Activated naive CD4-positive, alpha-beta T cell treated with anti-CD3 and anti-CD28 coated beads, Interleukin-2, amount 10 ng/mL, durations not matched to agents 7 days and 5 days (primary cell): ENCODE measurements at regions not wholly inside any gene's neighbourhood (a gene's known extent, or its start where the extent isn't known, plus 50 kb on each side); places are given as distances from the start of the nearest gene placed in this dataset.
"Not testable (repeated sequence)": the region's sequence is repeated elsewhere in the genome, so short reads cannot be mapped to it uniquely, and the experiment has no call there.

Experiments used
- CTCF ChIA-PET: fragments of 350-600 bp; sonication (Branson Sonifier 250); formaldehyde crosslinking; loops from one replicate; lab custom pipeline; 2021; ENCODE audit warnings: antibody characterized with exemption; lab: Charles Lee
- DNase-seq: peaks from one replicate; pipeline ENCODE4 v3.0.0-alpha.2; 2020
- H3K27ac Mint-ChIP-seq: one replicate; pipeline ENCODE4 v1.8.0; 2021; ENCODE audit warnings: mild to moderate bottlenecking, moderate library complexity, mixed read lengths
- H3K27me3 Mint-ChIP-seq: one replicate; pipeline ENCODE4 v1.8.0; 2021; ENCODE audit warnings: mild to moderate bottlenecking, mixed read lengths
- H3K36me3 Mint-ChIP-seq: one replicate; pipeline ENCODE4 v1.8.0; 2021; ENCODE audit warnings: mixed read lengths
- H3K4me1 Mint-ChIP-seq: one replicate; pipeline ENCODE4 v1.8.0; 2021; ENCODE audit warnings: mixed read lengths
- H3K4me3 Mint-ChIP-seq: one replicate; pipeline ENCODE4 v1.8.0; 2021; ENCODE audit warnings: mild to moderate bottlenecking, moderate library complexity, mixed read lengths
- H3K9me3 Mint-ChIP-seq: one replicate; pipeline ENCODE4 v1.8.0; 2021; ENCODE audit warnings: mixed read lengths

DNA sequence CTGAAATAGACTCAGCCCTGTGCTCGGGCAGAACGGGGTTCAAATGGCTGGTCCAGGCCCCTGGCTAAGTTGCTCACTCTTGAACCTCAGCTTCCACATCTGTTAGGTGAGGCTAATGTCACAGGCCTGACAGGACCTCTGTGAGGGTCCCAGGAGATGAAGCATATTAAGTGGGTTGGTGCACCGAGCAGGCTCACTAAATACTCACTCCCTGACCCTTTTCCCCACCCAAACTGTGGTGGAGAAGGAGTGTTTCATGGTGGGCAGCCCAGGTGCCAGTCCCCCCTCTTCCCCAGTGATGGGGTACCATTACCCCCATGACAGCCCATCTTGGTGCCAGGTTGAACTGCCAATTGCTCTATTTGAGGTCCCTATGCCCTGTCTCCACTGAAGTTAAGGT is 286.0 kb downstream of the MYCN start:
- CTCF ChIA-PET = no interaction called here

DNA sequence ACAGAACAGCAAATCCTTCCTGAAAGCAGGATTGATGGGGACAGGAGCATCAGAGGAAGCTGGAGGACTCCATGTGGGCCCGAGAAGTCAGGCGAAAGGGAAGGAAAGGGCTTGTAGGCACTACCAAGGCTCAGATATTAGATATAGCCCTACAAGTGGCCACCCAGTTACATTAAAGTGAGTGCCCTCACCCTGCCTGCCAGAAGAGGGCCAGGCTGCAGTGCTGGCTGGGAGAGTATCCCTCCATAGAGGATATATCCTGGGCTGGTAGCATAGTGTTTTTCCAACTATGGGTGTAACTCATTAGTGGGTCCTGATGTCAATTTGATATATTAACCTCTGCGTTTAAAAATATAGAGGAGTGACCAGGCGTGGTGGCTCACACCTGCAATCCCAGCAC is 285.2 kb downstream of the MYCN start:
- Mint-ChIP-seq H3K4me1 (no peaks in the 10 kb centered on the region), H3K4me3 (no peak overlapping the region), H3K27me3 (no peaks in the 10 kb centered on the region), H3K36me3 (no peaks in the 10 kb centered on the region), H3K9me3 (no peaks in the 10 kb centered on the region), H3K27ac (no peak overlapping the region)
- no peak for DNase-seq
- CTCF ChIA-PET = no interaction called here

More for the DNA sequence above, 286.0 kb downstream of the MYCN start:
- Mint-ChIP-seq H3K4me3 (no peak overlapping the region), H3K4me1 (no peaks in the 10 kb centered on the region), H3K9me3 (no peaks in the 10 kb centered on the region), H3K36me3 (no peaks in the 10 kb centered on the region), H3K27ac (no peak overlapping the region), H3K27me3 (no peaks in the 10 kb centered on the region)
- DNase-seq = no peak

DNA sequence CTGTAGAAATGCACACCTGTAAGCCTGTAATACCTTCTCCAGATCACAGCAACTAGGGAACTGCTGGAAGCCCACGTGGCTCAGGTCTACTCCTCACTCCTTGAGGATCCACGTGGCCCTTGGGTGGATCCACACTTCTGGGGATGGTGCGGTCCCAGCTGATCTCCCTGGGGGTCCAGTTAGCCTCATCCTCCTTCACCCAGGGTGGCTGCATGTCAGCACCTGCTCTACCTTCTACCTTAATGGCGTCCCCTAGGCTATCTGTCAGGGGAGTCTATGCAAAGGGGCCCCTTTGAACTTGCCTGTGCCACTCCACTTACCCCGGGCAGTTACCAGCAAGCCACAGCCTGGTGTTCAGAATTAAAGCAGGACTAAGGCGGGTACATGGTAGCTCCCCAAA is 284.7 kb downstream of the MYCN start:
- Mint-ChIP-seq H3K4me3 (no peak overlapping the region), H3K27me3 (no peaks in the 10 kb centered on the region), H3K4me1 (no peaks in the 10 kb centered on the region), H3K36me3 (no peaks in the 10 kb centered on the region), H3K9me3 (no peaks in the 10 kb centered on the region), H3K27ac (no peak overlapping the region)
- DNase-seq = no peak
- CTCF ChIA-PET = no interaction called here

DNA sequence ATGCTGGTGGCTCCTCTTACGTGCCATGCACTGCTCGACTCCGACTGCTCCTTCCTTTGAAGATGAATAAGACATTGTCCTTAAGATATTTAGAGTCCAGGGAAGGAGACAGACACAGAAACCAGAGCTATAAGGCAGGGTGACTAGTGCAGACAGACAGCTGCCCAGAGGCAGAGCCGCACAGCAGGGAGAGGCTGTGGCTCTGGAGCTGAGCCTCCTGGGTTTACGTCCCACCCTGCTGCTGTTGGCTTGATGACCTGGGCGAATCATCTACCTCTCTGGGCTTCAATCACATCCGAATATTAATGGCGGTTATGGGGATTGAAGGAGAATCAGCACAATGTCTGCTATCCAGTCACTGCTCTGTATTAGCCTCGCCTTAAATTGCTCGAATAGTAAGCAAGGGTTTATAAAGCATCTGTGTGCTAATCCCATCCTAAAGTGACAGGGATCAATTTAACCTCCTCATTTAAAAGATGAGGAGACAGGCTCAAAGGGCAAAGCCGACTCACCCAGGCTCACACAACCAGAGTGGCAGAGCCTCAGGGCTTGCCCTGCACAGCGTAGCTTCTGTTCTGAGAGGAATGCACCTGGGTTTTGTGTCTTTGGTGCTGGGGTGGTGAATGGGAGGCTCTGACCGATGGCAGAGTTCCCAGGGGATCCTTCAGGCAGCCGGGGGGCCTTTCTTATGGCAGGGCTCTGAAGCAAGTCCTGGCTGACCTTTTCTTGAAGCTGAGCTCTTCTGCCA is 284.1 kb downstream of the MYCN start:
- no peaks in the 10 kb centered on the region for H3K4me1 Mint-ChIP-seq
- CTCF ChIA-PET = no interaction called here
- H3K27ac Mint-ChIP-seq = no peak overlapping the region
- DNase-seq = no peak
- no peaks in the 10 kb centered on the region for H3K9me3 Mint-ChIP-seq
- no peak overlapping the region for H3K4me3 Mint-ChIP-seq
- H3K36me3 Mint-ChIP-seq = no peaks in the 10 kb centered on the region
- H3K27me3 Mint-ChIP-seq = no peaks in the 10 kb centered on the region

DNA sequence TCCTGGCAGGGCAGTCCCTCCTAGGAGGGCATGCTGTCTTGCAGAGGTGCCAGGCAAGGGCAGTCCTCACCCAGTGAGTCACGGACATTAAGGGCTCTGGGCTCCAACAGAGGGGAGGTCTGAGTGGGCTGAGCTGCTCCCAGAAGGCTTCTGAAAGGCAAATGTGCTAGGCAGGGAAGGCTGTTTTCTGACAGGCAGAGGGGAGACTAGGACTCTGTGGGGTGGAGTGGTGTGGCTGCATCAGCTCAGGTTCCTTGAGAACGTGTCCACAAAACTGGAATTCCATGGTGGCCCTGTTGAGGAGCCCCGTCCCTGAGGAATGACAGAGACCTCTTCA is 283.5 kb downstream of the MYCN start:
- DNase-seq = no peak
- Mint-ChIP-seq H3K4me1 (no peaks in the 10 kb centered on the region), H3K27me3 (no peaks in the 10 kb centered on the region), H3K36me3 (no peaks in the 10 kb centered on the region), H3K4me3 (no peak overlapping the region), H3K27ac (no peak overlapping the region), H3K9me3 (no peaks in the 10 kb centered on the region)
- CTCF ChIA-PET = no interaction called here

DNA sequence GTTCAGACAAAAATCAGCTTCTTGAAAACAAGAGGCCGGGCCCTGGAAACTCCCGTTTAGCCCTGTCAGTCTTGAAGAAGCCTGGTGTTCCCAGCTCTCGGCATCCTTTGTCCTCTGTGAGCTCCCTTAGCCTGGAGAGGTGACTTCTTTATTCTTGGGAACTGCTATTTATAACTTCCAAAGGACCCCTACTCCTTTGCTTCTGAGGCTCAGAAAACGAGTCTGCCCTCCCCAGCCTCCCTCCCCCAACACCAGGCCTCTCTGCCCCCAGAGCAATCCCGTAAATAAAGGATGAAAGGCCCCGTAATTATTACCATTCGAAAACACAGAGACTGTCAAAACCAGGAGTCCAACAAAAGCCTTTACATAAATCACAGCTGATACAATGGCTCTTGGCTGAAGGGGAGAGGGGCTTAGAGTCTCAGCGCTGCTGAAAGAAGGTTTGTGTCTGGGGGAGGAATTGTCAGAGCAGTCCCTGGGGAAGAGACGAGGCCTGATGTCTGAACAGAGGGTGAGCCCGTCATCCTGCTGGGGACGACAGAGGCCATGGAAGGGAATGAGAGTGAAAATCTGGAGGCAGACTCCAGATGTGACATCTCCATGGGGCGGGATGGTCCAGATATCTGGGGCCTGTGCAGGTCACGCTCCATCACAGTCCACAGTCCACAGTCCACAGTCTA is 283.0 kb downstream of the MYCN start:
- Mint-ChIP-seq H3K9me3 (no peaks in the 10 kb centered on the region), H3K4me1 (no peaks in the 10 kb centered on the region), H3K36me3 (no peaks in the 10 kb centered on the region), H3K27me3 (no peaks in the 10 kb centered on the region), H3K4me3 (no peak overlapping the region), H3K27ac (no peak overlapping the region)
- DNase-seq = no peak
- CTCF ChIA-PET = no interaction called here

DNA sequence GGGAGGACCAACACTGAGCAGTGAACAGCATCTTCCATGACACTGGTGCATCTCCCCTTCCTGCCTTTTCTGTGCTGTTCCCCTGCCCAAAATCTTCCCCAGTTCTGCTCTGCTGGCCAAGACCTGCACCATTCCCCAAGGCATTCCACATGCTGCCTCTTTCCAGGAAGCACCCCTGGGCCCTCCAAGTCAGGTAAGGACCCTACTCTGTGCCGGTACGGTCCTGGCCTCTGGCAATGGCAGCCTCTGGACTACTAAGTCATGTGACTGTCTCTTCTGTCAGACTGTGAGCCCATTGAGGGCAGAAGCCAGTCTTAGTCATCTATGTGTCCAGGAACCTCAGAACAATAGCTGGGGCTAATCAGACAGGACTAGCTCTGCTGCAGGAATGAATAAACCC is 282.0 kb downstream of the MYCN start:
- no peaks in the 10 kb centered on the region for H3K36me3 Mint-ChIP-seq
- CTCF ChIA-PET = no interaction called here
- no peak overlapping the region for H3K4me3 Mint-ChIP-seq
- H3K27me3 Mint-ChIP-seq = no peaks in the 10 kb centered on the region
- H3K4me1 Mint-ChIP-seq = no peaks in the 10 kb centered on the region
- no peak overlapping the region for H3K27ac Mint-ChIP-seq
- no peak for DNase-seq
- H3K9me3 Mint-ChIP-seq = no peaks in the 10 kb centered on the region

DNA sequence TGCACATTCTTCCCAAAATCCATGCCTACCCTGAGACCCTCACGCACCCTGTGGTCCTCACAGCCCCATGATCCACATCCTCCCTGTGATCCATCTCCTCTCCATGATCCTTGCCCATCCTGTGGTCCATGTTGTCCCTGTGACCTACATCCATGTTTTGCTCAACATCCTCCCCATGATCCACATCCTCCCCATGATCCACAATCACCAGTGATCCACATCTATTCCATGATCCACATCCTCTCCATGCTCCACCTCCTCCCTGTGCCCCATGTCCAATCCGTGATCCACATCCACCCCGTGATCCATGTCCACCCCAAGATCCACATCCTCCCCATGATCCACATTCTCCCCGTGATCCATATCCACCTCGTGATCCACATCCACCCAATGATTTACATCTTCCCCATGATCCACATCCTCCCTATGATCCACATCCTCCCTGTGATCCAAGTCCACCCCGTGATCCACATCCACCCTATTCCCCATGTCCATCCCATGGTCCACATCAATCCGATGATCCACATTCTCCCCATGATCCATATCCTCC is 281.2 kb downstream of the MYCN start:
- no peaks in the 10 kb centered on the region for H3K27me3 Mint-ChIP-seq
- CTCF ChIA-PET = no interaction called here
- no peaks in the 10 kb centered on the region for H3K9me3 Mint-ChIP-seq
- H3K4me3 Mint-ChIP-seq = no peak overlapping the region
- no peak overlapping the region for H3K27ac Mint-ChIP-seq
- H3K4me1 Mint-ChIP-seq = no peaks in the 10 kb centered on the region
- no peak for DNase-seq
- no peaks in the 10 kb centered on the region for H3K36me3 Mint-ChIP-seq

DNA sequence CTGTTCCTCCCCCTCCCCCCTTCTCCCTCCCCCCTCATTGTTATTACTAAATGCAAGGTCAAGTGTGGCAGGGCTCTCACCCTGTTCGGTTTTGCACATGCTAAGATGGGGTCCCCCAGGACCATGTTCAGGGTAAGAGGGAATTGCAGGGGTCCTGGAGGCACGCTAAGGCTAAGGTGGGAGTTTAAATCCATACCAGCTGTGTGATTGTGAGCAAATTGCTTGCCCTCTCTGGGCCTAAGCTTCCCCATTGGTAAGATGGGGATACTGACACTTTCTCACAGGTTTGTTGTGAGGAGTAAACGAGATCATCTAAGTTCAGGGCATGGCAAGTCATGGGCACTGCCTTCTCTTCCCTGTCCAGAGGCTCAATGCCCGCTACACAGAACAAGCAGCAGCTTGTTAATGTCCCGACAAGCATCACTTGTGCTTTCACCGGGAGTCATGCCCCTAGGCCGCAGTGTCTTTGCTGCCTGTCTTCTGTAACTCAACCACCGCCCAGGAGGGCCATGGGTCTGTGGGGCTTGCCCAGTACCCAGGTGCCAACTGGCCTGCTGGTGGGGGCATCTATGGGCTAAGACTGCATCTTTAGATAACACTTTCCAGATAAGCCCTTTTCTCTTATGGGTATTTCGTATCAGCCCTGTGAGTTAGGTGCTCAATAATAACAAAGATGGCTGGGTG is 279.1 kb downstream of the MYCN start:
- H3K27ac Mint-ChIP-seq = no peak overlapping the region
- H3K9me3 Mint-ChIP-seq = no peaks in the 10 kb centered on the region
- H3K4me1 Mint-ChIP-seq = no peaks in the 10 kb centered on the region
- CTCF ChIA-PET = interaction anchor here (1.9 kb wide), 1 partner anchor 280 kb away, joined by 9 read pairs; the partner anchor contains the start of gene MYCN
- no peaks in the 10 kb centered on the region for H3K27me3 Mint-ChIP-seq
- DNase-seq = no peak
- H3K4me3 Mint-ChIP-seq = no peak overlapping the region
- no peaks in the 10 kb centered on the region for H3K36me3 Mint-ChIP-seq

DNA sequence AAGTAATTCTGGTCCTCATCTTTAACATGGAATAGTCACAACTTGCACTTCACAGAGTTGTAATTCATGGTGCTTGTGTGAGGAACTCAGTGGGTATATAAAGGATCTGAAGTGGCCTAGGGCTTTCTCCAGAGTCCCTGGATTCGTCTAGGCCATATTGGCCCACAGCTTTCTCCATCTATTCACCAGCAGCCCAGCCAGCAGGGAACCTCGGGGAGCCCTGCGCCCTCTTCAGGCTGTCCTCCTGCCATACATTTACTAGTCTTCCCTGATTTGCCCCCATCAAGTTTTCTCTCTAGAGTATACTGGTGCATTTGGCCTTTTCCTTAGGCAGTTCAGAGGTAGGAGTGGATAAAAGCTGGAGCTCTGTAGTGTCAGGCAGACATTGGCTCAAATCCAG is 278.3 kb downstream of the MYCN start:
- Mint-ChIP-seq H3K9me3 (no peaks in the 10 kb centered on the region), H3K4me1 (no peaks in the 10 kb centered on the region), H3K4me3 (no peak overlapping the region), H3K36me3 (no peaks in the 10 kb centered on the region), H3K27ac (no peak overlapping the region), H3K27me3 (no peaks in the 10 kb centered on the region)
- CTCF ChIA-PET = interaction anchor here (1.9 kb wide), 1 partner anchor 279 kb away, joined by 9 read pairs; the partner anchor contains the start of gene MYCN
- no peak for DNase-seq

DNA sequence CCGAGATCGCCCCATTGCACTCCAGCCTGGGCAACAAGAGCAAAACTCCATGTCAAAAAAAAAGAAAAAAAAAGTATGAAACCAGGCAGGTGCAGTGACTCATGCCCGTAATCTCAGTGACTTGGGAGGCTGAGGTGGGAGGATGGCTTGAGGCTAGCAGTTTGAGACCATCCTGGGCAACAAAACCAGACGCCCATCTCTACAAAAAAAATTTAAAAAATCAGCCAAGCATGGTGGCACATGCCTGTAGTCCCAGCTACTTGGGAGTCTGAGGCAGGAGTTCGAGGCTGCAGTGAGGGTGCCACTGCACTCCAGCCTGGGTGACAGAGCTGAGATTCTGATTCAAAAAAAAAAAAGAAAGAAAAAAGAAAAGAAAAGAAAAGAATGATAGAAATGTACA is 277.8 kb downstream of the MYCN start:
- CTCF ChIA-PET = interaction anchor here (1.9 kb wide), 1 partner anchor 278 kb away, joined by 9 read pairs; the partner anchor contains the start of gene MYCN
- Mint-ChIP-seq H3K9me3 (no peaks in the 10 kb centered on the region), H3K4me3 (no peak overlapping the region), H3K27ac (no peak overlapping the region), H3K36me3 (no peaks in the 10 kb centered on the region), H3K27me3 (no peaks in the 10 kb centered on the region), H3K4me1 (no peaks in the 10 kb centered on the region)
- no peak for DNase-seq

DNA sequence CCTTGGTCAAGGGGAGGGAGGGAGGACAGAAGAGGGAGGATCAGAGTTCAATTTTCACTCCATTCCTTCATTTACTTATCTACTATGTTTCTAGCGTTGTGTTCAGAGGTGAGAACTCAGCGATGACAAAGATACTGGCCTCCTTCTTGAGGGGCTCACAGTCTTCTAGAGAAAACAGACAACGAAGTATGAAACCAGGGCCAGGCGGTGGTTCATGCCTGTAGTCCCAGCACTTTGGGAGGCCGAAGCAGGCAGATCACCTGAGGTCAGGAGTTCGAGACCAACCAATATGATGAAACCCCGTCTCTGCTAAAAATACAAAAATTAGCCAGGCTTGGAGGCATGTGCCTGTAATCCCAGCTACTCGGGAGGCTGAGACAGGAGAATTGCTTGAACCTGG is 277.4 kb downstream of the MYCN start:
- H3K27ac Mint-ChIP-seq, H3K4me3 Mint-ChIP-seq, H3K9me3 Mint-ChIP-seq, DNase-seq, H3K27me3 Mint-ChIP-seq, H3K36me3 Mint-ChIP-seq, H3K4me1 Mint-ChIP-seq: not testable (repeated sequence)
- CTCF ChIA-PET = interaction anchor here (1.2 to 1.9 kb wide), 2 partner anchors 29 to 278 kb away, joined by 3 to 9 read pairs; partner anchors contain the start of gene MYCN

DNA sequence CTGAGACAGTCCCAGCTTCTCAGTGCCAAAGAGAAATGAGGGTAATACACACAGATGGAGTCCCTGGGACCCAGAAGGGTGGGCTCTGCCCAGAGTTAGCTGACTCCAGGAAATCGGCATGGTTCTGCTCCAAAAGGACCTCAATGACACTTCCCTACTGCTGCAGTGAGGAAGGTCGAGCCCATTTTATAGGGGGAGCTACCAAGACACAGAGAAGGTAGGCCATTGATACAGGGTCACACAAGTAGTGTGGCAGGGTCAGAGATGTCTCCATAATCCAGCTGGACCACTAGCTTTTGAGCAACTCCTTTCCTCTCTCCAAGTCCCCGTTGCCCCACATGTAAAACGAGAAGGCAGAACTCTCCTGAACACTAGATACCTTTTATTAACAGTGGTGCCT is 276.9 kb downstream of the MYCN start:
- Mint-ChIP-seq H3K9me3 (no peaks in the 10 kb centered on the region), H3K36me3 (no peaks in the 10 kb centered on the region), H3K4me3 (no peak overlapping the region), H3K27ac (no peak overlapping the region), H3K27me3 (no peaks in the 10 kb centered on the region), H3K4me1 (no peaks in the 10 kb centered on the region)
- CTCF ChIA-PET = interaction anchor here (0.7 to 1.2 kb wide), 2 partner anchors 30 to 278 kb away, joined by 3 read pairs; no protein-coding TSS in a partner anchor
- DNase-seq = no peak

DNA sequence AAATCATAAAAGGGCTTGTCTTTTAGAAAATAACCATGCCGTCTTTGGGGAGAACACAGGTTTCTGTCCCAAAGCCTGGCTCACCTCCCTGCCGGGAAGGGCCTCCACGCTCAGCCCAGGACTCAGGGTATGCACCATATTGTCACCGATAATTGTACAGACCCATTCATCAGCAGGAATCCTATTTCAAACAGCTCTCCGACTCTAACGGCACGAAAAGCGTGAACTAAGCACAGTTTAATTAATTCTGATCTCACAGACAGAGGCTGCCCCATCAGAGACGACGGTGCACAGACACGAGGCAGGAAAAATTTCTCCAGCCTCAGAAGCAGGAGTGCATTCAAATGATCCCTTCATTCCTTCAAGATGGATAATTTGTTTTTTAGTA is 276.2 kb downstream of the MYCN start:
- CTCF ChIA-PET = interaction anchor here (1.2 kb wide), 1 partner anchor 31 kb away, joined by 3 read pairs; no protein-coding TSS in a partner anchor
- H3K36me3 Mint-ChIP-seq = no peaks in the 10 kb centered on the region
- no peak for DNase-seq

More for the DNA sequence above, 276.2 kb downstream of the MYCN start:
- no peaks in the 10 kb centered on the region for H3K4me1 Mint-ChIP-seq
- H3K27me3 Mint-ChIP-seq = no peaks in the 10 kb centered on the region
- no peaks in the 10 kb centered on the region for H3K9me3 Mint-ChIP-seq
- H3K4me3 Mint-ChIP-seq = no peak overlapping the region
- H3K27ac Mint-ChIP-seq = no peak overlapping the region
